ENCODE measurements at regions not wholly inside any gene's neighbourhood (a gene's known extent, or its start where the extent isn't known, plus 50 kb on each side); places are given as distances from the start of the nearest gene placed in this dataset.

GRCh38 chr6:74100719-74101287 lies 404.8 kb downstream of the CD109 start (continued):
- TF ChIP-seq ZNF462 (CRISPR knock-in tag; IDR thresholded peaks at IDR 0.05) (no peak), ETS1 (IDR thresholded peaks at IDR 0.05) (no peak), POLR2AphosphoS5 (IDR thresholded peaks at IDR 0.05; ENCODE audit: low read depth) (no peak), ZNF331 (CRISPR knock-in tag; IDR thresholded peaks at IDR 0.05; ENCODE audit: low read depth) (no peak), EZH2phosphoT487 (IDR thresholded peaks at IDR 0.05; ENCODE audit: unreplicated experiment) (no peak)

- H3K36me3 ChIP-seq (ENCODE audit: insufficient read depth): no peaks in the 10 kb centered on the region
- no peaks in the 10 kb centered on the region for H3K36me3 Mint-ChIP-seq (ENCODE audit: low read depth)
- no peaks in the 10 kb centered on the region for H3K9me2 ChIP-seq (ENCODE audit: insufficient read depth)
- DNase-seq (ENCODE audit: low spot score) (no peak), ATAC-seq (no peak)
- no peak overlapping the region for H2AFZ ChIP-seq
- no peaks in the 10 kb centered on the region for H3K4me1 Mint-ChIP-seq
- H4K20me1 ChIP-seq (replicated peaks; ENCODE audit: insufficient read depth): no peaks in the 10 kb centered on the region
- no peaks in the 10 kb centered on the region for H3F3A ChIP-seq (replicated peaks; ENCODE audit: low read depth)
- H3K27me3 Mint-ChIP-seq (ENCODE audit: insufficient read depth, low read depth, poor library complexity): no peaks in the 10 kb centered on the region
- no peak overlapping the region for H3K4me2 ChIP-seq
- no peaks in the 10 kb centered on the region for H3K4me1 ChIP-seq (ENCODE audit: insufficient read depth)
- no peak overlapping the region for H3K4me3 ChIP-seq
- no peaks in the 10 kb centered on the region; the same call in 2 of the 3 replicates for H3K9me3 Mint-ChIP-seq
- no peaks in the 10 kb centered on the region for H3K79me2 ChIP-seq (replicated peaks; ENCODE audit: insufficient read depth)
- H3K4me3 Mint-ChIP-seq: no peak overlapping the region
- H3K27me3 ChIP-seq (ENCODE audit: insufficient read depth): no peaks in the 10 kb centered on the region
- H3K27ac Mint-ChIP-seq: no peak overlapping the region
- H3K27ac ChIP-seq (ENCODE audit: low read depth): no peak overlapping the region
- TF ChIP-seq ZNF331 (CRISPR knock-in tag; IDR thresholded peaks at IDR 0.05; ENCODE audit: low read depth): no peak
- no peak for TF ChIP-seq EZH2phosphoT487 (IDR thresholded peaks at IDR 0.05; ENCODE audit: unreplicated experiment)
- TF ChIP-seq CREB1 (CRISPR knock-in tag; IDR thresholded peaks at IDR 0.05; ENCODE audit: low read depth): no peak
- TF ChIP-seq ZNF462 (CRISPR knock-in tag; IDR thresholded peaks at IDR 0.05): no peak
- no peak for TF ChIP-seq POLR2AphosphoS5 (IDR thresholded peaks at IDR 0.05; ENCODE audit: low read depth)
- no peak for TF ChIP-seq STAT1 (IDR thresholded peaks at IDR 0.05; ENCODE audit: unreplicated experiment)
Observed at GRCh38 chr6:74096329-74096728, 400.3 kb downstream of the CD109 start.

Data from GM23338 (cell line).